ENCODE measurements at regions not wholly inside any gene's neighbourhood (a gene's known extent, or its start where the extent isn't known, plus 50 kb on each side); places are given as distances from the start of the nearest gene placed in this dataset.

DNA sequence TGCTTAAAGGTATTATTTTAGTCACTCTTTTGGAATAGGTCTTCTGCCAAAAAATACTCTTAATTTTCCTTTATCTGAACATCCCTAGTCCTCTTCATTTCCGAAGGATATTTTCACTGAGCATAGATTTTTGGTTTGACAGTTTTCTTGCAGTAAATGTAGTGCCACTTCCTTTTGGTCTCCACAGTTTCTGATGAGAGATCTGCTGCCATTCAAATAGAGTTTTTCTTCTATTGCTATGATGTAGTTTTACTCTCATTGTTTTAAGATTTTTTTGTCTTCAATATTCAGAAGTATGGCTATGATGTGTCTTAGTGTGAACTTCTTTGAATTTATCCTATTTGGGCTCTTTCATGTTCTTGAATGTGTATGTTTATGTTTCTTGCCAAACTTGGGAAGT lies 281.1 kb upstream of the SORL1-AS1 start:
- Histone ChIP-seq H3K27ac (ENCODE audit: low read depth in 2 of 2, low read length in 1 of 2) (no peak overlapping the region), H3K9ac (no peak overlapping the region), H3K79me2 (ENCODE audit: insufficient read depth) (no peaks in the 10 kb centered on the region), H3K36me3 (replicated peaks in 1 of 2; ENCODE audit: control insufficient read depth in 1 of 2, insufficient read depth in 2 of 2, low read length in 1 of 2) (no peaks in the 10 kb centered on the region), H2AFZ (ENCODE audit: low read depth) (no peak overlapping the region), H3K27me3 (ENCODE audit: insufficient read depth) (no peaks in the 10 kb centered on the region), H3K9me3 (peaks cover 7% of the 10 kb centered on the region; the same call in 1 of the 2 replicates), H3K4me3 (ENCODE audit: low read depth in 2 of 2, low read length in 1 of 2) (no peak overlapping the region), H3K4me2 (no peak overlapping the region), H3K9me2 (no peaks in the 10 kb centered on the region), H3F3A (replicated peaks; ENCODE audit: insufficient read depth) (no peaks in the 10 kb centered on the region), H3K4me1 (ENCODE audit: control insufficient read depth in 1 of 2, insufficient read depth in 2 of 2, low read depth in 1 of 2, low read length in 1 of 2) (no peaks in the 10 kb centered on the region), H4K20me1 (ENCODE audit: insufficient read depth) (no peaks in the 10 kb centered on the region)
- 71% methylated on average over 1 of the region's 1 CpG for WGBS (ENCODE audit: low lambda C conversion rate)
- DNase-seq = no peak
- ChIA-PET POLR2A (no interaction called here), CTCF (no interaction called here)
- TF ChIP-seq FOSL2 (IDR thresholded peaks at IDR 0.05; ENCODE audit: borderline replicate concordance, low read depth) (no peak), GABPA (IDR thresholded peaks at IDR 0.05; ENCODE audit: low read depth) (no peak), POLR2AphosphoS5 (IDR thresholded peaks at IDR 0.05; ENCODE audit: low read depth, low read length) (no peak), RCOR1 (IDR thresholded peaks at IDR 0.05; ENCODE audit: low read length) (no peak), TEAD4 (IDR thresholded peaks at IDR 0.05; ENCODE audit: borderline replicate concordance, insufficient read depth) (no peak), SMC3 (IDR thresholded peaks at IDR 0.05; ENCODE audit: low read depth, low read length) (no peak), RAD21 (IDR thresholded peaks at IDR 0.05; ENCODE audit: low read length) (no peak), EZH2phosphoT487 (IDR thresholded peaks at IDR 0.05; ENCODE audit: borderline replicate concordance, low read depth) (no peak), MEF2A (IDR thresholded peaks at IDR 0.05; ENCODE audit: borderline replicate concordance, low read depth) (no peak), RXRA (IDR thresholded peaks at IDR 0.05; ENCODE audit: borderline replicate concordance, low read depth) (no peak), CHD2 (IDR thresholded peaks at IDR 0.05; ENCODE audit: low read length, partially characterized antibody) (no peak), YY1 (IDR thresholded peaks at IDR 0.05; ENCODE audit: low read depth) (no peak)
- TF ChIP-seq, protein P1, sequence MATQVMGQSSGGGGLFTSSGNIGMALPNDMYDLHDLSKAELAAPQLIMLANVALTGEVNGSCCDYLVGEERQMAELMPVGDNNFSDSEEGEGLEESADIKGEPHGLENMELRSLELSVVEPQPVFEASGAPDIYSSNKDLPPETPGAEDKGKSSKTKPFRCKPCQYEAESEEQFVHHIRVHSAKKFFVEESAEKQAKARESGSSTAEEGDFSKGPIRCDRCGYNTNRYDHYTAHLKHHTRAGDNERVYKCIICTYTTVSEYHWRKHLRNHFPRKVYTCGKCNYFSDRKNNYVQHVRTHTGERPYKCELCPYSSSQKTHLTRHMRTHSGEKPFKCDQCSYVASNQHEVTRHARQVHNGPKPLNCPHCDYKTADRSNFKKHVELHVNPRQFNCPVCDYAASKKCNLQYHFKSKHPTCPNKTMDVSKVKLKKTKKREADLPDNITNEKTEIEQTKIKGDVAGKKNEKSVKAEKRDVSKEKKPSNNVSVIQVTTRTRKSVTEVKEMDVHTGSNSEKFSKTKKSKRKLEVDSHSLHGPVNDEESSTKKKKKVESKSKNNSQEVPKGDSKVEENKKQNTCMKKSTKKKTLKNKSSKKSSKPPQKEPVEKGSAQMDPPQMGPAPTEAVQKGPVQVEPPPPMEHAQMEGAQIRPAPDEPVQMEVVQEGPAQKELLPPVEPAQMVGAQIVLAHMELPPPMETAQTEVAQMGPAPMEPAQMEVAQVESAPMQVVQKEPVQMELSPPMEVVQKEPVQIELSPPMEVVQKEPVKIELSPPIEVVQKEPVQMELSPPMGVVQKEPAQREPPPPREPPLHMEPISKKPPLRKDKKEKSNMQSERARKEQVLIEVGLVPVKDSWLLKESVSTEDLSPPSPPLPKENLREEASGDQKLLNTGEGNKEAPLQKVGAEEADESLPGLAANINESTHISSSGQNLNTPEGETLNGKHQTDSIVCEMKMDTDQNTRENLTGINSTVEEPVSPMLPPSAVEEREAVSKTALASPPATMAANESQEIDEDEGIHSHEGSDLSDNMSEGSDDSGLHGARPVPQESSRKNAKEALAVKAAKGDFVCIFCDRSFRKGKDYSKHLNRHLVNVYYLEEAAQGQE (IDR thresholded peaks at IDR 0.05; ENCODE audit: low read depth, low read length) = no peak
- TF ChIP-seq, protein P2, sequence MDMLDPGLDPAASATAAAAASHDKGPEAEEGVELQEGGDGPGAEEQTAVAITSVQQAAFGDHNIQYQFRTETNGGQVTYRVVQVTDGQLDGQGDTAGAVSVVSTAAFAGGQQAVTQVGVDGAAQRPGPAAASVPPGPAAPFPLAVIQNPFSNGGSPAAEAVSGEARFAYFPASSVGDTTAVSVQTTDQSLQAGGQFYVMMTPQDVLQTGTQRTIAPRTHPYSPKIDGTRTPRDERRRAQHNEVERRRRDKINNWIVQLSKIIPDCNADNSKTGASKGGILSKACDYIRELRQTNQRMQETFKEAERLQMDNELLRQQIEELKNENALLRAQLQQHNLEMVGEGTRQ (IDR thresholded peaks at IDR 0.05; ENCODE audit: borderline replicate concordance, low read depth, low read length) = no peak

DNA sequence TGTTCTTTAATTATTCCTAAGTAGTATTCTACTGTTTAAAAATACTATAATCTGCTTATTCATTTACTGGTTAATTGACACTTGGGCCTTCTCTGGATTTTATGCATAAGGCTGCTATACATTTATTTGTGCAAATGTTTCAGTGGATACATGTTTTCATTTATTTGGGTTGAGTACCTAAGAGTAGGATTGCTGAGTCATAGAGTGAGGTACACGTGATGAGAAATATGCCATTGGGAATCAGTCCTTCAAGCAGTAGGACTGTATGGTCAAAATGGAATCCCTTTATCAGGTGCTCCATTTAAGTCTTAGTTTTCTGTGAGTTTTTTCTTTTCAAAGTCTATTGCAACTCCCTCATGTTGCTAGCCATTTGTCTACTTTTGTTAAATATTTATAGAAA lies 275.2 kb upstream of the SORL1-AS1 start:
- no peaks in the 10 kb centered on the region for H3K27me3 ChIP-seq (ENCODE audit: insufficient read depth)
- 0 out of 2 replicates have a peak, but pooled peaks cover 2% of the 10 kb centered on the region for H3K9me3 ChIP-seq
- CTCF ChIA-PET = no interaction called here
- H3K4me2 ChIP-seq = no peak overlapping the region
- H3F3A ChIP-seq (replicated peaks; ENCODE audit: insufficient read depth) = no peaks in the 10 kb centered on the region
- no peaks in the 10 kb centered on the region for H3K9me2 ChIP-seq
- H3K27ac ChIP-seq (ENCODE audit: low read depth in 2 of 2, low read length in 1 of 2) = no peak overlapping the region
- no peak for DNase-seq
- no peaks in the 10 kb centered on the region for H4K20me1 ChIP-seq (ENCODE audit: insufficient read depth)
- H3K4me1 ChIP-seq (ENCODE audit: control insufficient read depth in 1 of 2, insufficient read depth in 2 of 2, low read depth in 1 of 2, low read length in 1 of 2) = peaks cover 6 to 8% of the 10 kb centered on the region in 2 experiments; a peak in 2 of 4 replicates
- whole genome bisulfite sequencing (ENCODE audit: low lambda C conversion rate) = 72% methylated on average over 1 of the region's 1 CpG
- no peaks in the 10 kb centered on the region for H3K36me3 ChIP-seq (replicated peaks in 1 of 2; ENCODE audit: control insufficient read depth in 1 of 2, insufficient read depth in 2 of 2, low read length in 1 of 2)
- no peak overlapping the region for H3K9ac ChIP-seq
- TF ChIP-seq, protein P3, sequence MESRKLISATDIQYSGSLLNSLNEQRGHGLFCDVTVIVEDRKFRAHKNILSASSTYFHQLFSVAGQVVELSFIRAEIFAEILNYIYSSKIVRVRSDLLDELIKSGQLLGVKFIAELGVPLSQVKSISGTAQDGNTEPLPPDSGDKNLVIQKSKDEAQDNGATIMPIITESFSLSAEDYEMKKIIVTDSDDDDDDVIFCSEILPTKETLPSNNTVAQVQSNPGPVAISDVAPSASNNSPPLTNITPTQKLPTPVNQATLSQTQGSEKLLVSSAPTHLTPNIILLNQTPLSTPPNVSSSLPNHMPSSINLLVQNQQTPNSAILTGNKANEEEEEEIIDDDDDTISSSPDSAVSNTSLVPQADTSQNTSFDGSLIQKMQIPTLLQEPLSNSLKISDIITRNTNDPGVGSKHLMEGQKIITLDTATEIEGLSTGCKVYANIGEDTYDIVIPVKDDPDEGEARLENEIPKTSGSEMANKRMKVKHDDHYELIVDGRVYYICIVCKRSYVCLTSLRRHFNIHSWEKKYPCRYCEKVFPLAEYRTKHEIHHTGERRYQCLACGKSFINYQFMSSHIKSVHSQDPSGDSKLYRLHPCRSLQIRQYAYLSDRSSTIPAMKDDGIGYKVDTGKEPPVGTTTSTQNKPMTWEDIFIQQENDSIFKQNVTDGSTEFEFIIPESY (IDR thresholded peaks at IDR 0.05; ENCODE audit: borderline replicate concordance, low read depth) = no peak
- TF ChIP-seq FOSL2 (IDR thresholded peaks at IDR 0.05; ENCODE audit: borderline replicate concordance, low read depth) (no peak), POLR2AphosphoS5 (IDR thresholded peaks at IDR 0.05; ENCODE audit: low read depth, low read length) (no peak), YY1 (IDR thresholded peaks at IDR 0.05; ENCODE audit: low read depth) (no peak), EP300 (IDR thresholded peaks at IDR 0.05; ENCODE audit: borderline replicate concordance in 1 of 2, low read depth in 1 of 2, low read length in 1 of 2) (no peak)
- H3K4me3 ChIP-seq (ENCODE audit: low read depth in 2 of 2, low read length in 1 of 2) = no peak overlapping the region
- POLR2A ChIA-PET = no interaction called here
- H2AFZ ChIP-seq (ENCODE audit: low read depth) = no peak overlapping the region
- H3K79me2 ChIP-seq (ENCODE audit: insufficient read depth) = no peaks in the 10 kb centered on the region
